ENCODE measurements at regions not wholly inside any gene's neighbourhood (a gene's known extent, or its start where the extent isn't known, plus 50 kb on each side); places are given as distances from the start of the nearest gene placed in this dataset.

DNA sequence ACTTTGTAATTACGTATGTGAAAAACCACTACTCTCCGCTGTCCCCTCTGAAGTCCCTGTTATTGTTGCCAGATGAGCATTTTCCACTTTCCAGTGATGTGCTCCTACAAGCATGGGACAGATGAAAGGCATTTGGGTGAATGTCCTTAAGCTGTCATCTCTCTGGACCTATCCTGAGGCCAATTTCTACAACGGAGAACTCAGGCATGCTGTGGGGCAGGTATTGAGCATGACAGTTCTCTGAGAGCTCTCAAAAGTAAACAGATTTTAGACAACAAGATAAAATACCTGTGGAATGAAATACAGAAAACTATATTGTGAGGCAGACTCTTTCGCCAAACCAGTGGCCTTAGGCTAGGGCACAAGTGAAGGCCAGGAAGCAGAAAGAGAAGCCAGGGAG, 656.5 kb upstream of the NR2F2 start:
- TF ChIP-seq ZNF274 (IDR thresholded peaks at IDR 0.05; ENCODE audit: low read depth, low read length) = no peak
- TF ChIP-seq YY1 (IDR thresholded peaks at IDR 0.05; ENCODE audit: insufficient read depth, insufficient read length) = no peak
